Fibroblast of upper back skin (primary cell): ENCODE measurements at regions not wholly inside any gene's neighbourhood (a gene's known extent, or its start where the extent isn't known, plus 50 kb on each side); places are given as distances from the start of the nearest gene placed in this dataset.
"Not testable (repeated sequence)": the region's sequence is repeated elsewhere in the genome, so short reads cannot be mapped to it uniquely, and the experiment has no call there.

Experiments
- DNase-seq: peaks from one replicate; pipeline ENCODE4 v3.0.0-alpha.2; 2013

DNA sequence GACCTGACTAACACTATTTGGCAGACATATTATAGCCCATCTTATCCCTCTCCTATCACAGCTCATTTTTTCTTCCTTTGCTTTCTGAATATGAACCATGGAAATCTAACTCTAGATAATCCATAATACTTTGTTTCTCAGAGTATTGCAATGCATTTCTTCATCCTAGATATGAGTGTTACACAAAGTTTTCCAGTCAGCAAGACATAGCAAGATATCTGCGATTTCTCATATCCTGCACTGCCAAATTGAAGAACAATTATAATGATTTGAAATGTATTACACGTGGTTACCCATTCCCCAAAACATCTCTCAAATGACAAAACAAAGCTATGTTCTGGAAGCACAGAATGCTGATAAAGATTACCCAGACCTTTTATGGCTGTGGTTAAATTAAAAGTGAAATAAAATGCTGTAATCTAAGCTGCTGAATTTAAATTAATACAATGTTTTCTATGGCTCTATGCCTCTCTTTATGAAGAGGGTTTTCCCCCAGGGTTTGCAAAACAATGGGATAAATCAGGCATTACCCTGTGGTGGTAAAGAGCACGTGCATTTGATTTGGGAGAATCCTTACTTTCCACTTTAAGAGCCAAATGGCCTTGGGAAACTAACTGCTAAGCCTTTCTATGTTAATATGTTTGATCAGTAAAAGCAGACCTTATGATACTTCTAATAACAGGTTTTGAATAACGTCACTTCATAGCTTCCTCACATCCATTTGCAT is 1291.0 kb upstream of the CNTN5 start:
- no peak for DNase-seq

DNA sequence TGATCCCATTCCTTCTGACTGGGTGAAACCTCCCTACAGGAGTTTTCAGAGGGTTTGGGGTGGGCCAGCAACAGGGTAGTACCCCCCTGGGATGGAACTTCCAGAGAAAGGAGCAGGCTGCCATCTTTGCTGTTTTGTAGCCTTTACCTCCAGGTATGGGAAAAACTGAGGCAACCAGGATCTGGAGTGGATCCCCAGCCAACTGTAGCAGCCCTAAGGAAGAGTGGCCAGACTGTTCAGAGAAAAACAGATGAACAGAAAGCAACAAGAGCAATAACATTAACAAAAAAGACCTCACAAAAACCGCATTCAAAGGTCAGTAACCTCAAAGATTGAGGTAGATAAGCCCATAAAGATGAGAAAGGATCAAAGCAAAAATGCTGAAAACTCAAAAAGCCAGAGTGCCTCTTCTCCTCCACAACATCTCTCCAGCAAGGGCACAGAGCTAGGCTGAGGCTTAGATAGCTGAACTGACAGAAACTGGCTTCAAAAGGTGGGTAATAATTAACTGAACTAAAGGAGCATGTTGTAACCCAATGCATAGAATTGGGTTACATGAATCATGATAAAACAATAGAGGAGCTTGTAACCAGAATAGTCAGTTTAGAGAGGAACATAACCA is 1288.6 kb upstream of the CNTN5 start:
- DNase-seq = no peak

DNA sequence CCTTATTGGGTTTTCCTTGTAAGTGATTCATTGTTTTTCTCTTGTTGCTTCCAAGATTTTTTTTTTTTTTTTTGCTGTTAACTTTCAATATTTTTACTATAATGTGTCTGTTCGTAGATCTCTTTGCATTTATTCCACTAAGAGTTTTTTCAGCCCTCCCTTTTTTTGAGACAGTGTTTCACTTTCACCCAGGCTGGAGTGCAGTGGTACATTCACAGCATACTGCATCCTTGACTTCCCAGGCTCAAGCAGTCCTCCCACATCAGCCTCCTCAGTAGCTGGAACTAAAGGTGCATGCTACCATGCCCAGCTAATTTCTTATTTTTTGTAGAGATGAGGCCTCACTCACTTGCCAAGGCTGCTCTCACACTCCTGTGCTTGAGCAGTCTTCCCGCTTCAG is 1282.0 kb upstream of the CNTN5 start:
- DNase-seq = no peak

DNA sequence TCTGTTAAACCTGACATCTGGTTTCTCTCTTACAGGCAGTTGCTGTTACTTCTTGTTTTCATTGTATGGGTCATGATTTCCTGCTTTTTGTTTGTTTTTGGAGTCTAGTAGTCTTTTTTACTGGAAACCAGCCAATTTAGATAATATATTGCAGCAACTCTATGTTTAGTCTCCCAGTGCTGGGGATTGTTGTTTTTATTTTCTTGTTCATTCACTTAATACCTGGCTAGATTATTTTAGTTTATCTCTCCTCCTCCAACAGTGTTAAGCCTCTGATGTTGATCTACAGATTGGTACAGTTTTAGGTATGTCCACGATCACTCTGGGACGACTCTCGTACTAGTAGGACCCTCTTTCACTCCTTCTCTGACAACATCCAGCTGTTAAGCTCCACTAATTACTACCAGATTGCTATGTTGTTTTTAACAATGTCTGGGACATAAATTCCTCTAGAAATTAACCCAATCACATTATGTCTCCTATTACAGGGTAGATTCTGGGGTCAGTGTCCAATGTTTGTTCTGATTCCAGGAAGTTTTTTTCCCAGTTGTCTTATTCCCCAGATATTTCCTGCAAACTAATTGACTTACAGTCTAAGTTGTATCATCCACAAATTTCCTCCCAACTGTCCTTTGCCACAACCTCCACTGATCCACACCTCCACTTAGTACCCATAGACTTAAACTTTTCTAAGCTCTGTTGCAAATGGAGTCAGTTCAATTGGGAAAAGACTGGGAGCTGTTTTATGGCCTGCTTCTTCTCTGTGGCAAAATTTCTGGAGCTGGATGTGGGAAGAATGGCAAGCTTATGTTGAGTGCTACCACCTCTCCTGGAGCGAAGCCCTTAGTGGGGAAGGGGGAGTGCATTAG is 1280.6 kb upstream of the CNTN5 start:
- DNase-seq = peak; percentile 41

DNA sequence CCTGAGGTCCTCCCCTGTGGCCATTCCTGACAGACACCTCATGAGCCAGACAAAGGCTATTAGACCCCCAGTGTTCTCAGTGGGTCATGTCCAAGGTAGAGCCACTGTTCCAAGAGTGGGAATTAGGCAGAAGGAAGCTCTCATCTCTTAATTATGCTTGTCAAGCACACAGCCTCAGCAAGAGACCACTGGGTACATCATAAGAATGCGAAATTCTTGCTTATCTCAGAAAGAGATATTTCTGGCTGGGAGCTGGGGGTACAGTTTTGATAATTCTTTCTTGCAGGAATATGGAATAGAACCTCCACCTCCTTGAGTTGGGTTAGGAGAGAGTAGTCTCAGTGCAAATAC is 1280.0 kb upstream of the CNTN5 start:
- no peak for DNase-seq

DNA sequence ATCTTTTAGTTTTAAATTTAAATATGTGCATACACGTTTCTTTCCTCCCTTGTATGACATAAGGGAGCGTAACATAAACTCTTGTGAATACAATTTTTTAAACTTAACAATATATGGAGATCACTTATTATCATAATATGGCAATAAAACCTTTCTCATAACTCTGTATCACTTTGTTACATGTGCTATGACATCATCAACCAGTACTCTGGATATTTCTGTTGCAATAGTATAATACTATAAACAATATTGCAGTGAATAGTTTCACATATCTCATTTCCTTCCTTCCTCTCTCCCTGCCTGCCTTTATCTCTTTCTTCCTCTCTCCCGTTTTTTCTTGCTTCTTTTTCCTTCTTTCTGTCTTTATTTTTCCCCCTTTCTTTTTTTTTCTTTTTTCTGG is 1278.0 kb upstream of the CNTN5 start:
- DNase-seq = no peak

DNA sequence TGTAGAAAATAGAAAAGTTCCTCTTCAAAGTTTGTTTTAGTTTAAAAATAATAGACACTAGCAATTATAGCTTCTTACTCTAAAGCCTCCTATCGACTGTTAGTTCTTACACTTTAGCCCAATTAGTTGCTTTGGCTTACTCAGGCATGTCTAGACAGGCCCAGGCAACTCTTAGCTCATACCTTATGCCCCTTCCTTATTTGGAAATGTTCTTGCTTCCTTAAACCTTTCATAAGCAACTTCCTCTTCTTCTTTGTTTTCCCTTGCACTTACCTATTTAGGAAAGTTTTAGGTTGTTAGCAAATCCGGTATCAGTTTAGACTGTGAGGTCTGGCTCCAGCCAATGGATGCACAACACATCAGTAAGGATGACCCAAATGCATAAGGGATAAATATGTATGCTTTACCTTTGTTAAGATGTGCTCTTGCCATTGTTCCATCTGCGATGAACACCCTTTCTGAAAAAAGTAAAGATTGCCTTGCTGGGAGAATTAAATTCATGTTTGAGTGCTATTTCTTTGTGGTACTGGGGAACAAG is 1277.5 kb upstream of the CNTN5 start:
- peak; percentile 48 for DNase-seq

DNA sequence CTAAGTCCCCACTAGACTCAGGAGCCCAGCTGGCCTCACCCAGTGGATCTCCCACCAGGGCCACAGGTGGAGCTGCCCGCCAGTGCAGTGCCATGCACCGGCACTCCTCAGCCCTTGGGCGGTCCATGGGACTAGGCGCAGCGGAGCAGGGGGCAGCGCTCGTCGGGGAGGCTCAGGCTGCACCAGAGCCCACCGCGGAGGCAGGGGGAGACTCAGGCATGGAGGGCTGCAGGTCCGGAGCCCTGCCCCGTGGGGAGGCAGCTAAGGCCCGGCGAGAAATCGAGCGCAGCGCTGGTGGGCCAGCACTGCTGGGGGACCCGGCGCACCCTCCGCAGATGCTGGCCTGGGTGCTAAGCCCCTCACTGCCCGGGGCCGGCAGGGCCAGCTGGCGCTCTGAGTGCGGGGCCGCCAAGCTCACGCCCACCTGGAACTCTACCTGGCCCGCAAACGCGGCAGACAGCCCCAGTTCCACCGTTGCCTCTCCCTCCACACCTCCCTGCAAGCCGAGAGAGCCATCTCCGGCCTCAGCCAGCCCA is 1275.2 kb upstream of the CNTN5 start:
- DNase-seq = no peak

DNA sequence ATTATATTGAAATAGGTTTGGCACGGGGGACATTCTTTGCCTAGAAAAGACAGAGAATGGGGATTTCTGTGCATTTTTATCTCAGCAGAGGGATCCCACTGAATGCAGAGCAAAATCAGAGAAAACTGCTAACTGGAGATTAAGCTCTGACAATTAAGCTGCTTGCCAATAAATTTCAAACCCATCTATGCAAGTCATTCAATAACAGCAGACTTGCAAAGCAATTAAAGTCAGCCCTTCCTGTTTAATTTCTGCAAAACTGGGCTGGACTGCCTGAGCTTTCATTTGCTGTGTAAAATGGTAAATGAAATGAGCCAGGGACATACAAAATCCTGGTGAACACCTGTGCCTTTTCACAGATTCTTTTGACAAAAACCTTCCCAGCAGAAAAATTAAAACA is 1273.9 kb upstream of the CNTN5 start:
- no peak for DNase-seq

DNA sequence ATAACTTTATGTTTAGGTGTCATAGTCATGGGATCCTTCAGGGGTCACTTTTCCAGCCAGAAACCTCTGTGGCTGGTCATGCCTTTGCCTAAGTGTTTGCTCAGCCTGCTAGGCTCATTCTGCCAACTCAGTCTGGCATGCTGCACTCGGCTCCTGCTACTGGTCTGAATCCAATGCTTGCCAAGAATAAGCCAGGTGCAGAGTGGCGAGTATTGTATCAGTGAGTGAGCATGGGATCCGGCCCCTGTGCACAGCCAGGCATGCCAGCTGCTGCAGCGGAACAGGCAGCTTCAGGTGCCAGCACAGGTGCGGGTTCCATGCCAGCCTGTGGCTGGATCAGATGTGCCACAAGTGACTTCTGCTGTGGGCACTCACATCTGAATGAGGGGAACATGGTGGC is 1269.3 kb upstream of the CNTN5 start:
- DNase-seq = no peak

DNA sequence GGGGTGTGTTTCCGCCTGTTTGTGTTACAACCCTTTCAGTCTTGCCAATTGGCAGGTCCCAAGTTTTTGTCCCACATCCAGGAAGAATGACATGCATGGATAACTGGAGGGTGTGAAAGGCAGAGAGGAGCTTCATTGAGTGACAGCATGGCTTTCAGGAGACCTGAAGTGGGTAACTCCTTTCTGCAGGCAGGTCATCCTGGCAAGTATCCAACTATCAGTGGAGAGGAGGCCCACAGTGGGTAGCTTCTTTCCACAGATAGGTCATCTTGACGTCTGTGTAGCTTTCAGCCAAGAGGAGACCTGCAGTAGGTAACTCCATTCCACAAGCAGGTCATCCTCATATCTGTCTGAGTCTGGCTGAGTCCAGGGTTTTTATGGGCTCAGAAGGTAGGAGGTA is 1268.8 kb upstream of the CNTN5 start:
- DNase-seq = no peak

DNA sequence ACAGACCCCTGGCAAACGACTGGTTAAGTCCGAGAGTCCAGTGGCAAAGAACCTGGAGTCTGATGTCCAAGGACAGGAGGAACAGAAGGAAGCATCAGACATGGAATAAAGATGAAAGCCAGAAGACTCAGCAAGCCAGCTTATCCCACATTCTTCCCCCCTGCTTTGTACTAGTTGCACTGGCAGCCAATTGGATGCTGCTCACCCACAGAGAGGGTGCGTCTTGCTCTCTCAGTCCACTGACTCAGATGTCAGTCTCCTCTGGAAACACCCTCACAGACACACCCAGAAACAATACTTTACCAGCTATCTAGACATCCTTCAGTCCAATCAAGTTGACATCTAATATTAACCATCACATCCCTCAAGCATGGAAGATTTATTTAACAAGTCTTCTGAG is 1265.8 kb upstream of the CNTN5 start:
- DNase-seq = no peak

DNA sequence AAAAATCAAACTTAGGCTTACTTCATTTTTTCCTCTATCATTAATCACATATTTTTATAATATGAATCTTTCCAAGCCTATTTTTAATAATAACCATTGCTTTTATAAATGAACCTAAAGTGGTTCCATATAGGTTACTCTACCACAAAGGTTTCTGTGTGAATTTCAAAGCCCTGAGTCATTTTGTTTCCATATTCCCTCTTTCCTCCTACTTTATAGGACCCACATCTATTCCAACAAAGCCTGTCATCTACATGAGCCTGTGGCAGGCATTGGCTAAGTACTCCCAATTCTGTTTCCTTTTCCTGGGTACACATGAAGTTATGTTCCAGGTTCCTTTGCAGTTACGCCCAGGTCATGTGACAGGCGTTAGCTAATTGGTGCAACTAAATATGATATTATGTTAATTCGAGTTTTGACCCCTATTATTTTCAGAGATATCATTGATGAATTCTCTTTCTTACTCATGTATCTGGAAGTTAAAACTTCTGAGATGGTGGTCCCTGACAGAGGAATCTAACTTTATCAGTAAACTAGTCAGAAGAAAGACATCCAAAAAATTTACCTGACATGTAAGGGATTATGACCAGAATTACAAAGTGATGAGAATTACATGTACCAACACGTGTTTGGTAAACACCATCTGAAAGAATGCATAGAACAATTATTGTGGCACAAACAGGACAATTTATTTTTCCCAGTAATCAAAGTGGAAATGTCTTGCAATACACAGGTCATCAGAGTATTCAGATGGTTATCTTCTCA is 1264.0 kb upstream of the CNTN5 start:
- peak; percentile 20 for DNase-seq

DNA sequence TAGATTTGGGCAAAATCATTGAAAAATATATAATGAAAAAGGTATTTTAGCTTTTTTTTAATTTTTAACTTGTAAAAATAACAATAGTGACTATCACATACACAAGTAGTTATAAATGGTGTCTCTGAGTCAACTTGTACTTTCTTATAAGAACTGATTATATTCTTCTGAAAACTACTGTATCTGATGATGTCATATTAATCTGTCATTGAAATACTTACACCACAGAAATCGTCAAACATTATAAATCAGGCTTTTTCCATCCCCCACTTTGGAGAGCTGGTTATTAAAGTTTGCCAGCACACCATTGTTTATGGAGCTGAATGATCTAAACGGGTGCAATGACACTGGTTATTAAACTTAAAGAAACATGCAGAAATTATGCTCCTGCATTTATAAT is 1259.6 kb upstream of the CNTN5 start:
- no peak for DNase-seq

DNA sequence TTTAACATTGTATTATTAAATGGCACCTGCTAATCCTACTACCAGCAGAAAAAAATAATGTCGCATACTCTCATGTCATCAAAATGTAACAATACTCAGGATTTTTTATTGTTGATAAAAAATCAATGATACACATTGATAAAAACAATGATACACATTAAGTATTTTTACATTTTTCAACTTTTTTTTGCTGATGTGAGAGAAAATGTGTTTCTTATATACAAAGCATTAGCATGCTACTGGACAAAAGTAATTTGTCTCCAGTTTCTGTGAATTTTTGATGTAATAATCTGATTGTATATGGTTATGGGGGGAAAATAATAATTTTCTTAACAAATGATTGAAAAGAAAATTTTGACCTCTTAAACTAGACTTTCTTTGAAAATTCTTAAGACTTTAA is 1256.6 kb upstream of the CNTN5 start:
- no peak for DNase-seq

DNA sequence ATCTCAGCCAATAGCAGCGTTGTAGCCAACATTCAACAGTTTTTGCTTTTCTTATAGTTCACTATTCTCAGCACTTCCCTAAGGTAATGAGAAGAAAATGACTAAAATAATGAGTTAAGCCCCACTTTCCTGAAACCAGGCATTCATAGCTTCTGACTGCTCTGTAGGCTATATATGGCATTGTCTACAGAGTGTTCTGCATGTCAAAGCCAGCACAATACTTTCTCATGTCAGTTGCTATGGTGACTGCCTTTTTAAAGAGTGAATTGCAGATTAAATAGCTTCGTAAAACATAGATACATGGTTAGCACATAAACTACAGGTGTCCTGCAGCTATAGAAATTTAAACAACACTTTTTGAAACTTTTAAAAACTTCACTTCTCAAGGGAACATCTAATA is 1256.1 kb upstream of the CNTN5 start:
- DNase-seq = no peak

DNA sequence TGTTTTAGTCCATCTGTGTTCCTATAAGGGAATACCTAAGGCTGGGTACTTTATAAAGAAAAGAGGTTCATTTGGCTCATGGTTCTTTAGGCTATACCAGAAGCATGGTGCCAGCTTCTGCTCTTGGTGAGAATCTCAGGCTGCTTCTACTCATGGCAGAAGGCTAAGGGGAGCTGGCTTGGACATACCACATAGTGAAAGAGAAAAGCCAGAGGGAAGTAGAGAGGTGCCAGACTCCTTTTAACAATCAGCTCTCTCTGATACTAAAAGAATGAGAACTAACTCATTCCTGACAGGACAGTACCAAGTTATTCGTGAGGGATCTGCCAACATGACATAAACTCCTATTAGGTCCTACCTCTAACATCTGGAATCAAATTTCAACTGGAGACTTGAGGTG is 1250.2 kb upstream of the CNTN5 start:
- no peak for DNase-seq

DNA sequence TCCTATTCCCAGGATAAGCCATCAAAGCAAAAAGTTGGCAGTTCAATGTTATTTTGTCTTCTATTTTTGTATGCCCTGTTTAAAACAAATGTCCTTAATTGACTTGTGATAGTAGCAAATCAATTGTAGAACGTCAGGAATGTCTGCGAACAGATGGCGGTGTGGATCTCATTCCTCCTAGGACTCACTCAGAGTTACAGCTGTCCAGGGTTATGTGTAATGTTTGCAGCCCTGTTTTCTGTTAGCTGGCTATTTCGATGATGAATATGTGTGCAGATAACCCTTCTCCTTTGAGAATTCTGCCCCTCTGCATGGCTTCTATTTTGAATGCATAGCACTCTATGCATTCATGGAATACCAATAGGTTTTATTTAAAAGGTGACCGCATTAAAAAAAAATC is 1248.0 kb upstream of the CNTN5 start:
- DNase-seq = peak; percentile 55

DNA sequence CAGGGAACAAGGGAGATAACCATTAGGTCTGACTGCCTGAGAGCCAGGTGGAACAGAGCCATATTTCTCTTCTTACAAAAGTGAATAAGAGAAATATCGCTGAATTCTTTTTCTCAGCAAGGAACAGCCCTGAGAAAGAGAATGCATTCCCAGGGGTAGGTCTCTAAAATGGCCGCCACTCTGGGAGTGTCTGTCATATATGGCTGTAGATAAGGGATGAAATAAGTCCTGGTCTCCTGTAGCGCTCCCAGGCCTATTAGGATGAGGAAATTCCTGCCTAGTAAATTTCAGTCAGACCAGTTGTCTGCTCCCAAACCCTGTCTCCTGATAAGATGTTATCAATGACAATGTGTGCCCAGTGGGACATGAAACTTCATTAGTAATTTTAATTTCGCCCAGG is 1236.4 kb upstream of the CNTN5 start:
- DNase-seq = not testable (repeated sequence)

DNA sequence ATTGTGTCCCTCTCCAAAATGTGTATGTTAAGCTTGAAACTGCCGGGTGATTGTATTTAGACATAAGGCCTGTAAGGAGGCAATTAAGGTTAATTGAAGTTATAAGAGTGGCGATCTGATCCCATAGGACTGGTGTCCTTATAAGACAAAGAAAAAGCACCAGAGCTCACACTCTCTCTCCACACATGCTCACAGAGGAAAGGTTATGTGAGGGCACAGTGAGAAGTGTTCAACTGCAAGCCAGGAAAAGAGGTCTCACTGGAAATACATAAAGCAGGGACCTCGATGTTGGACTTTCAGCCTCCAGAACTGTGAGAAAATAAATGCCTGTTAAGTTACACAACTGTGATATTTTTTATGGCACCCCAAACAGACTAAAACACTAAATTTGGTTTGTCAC is 1233.8 kb upstream of the CNTN5 start:
- DNase-seq = no peak

DNA sequence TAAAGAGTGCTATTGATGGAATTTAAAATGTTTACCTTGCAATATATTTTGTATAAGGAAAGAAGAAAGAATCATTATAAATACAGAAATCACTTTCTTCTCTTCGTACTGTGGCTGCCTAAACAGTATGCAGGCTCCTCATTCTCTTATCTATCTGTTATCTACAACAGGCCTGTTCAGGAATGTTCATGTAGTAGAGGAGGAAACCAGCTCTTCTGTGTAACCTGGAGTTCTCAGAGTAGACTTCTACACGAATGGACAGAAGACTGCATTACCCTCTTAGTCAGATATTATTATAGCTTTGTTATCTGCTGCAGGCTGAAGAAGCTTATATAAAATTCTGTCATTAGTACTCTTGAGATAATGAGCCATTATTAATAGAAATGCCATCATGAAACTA is 1225.9 kb upstream of the CNTN5 start:
- no peak for DNase-seq

DNA sequence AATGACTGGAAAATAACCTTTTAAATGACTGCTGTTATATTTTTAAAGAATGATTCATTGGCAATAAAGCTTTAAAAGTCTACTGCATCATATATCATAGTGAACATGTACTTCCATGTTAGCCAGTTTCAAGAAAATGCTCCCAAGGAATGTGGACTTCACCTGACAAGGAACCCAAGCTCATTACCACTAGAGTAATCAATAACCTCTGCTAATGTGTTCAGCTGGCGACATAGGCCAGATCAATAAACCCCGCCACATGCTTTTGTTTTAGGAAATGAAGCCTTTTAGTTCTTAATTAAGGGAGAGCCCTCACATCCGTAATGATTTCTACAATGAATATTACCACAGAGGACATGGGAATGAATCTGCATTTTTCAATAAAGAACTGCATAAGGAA is 1219.9 kb upstream of the CNTN5 start:
- DNase-seq = no peak
